Lower lobe of right lung (tissue), 2 donors: ENCODE measurements at regions not wholly inside any gene's neighbourhood (a gene's known extent, or its start where the extent isn't known, plus 50 kb on each side); places are given as distances from the start of the nearest gene placed in this dataset.

Experiments used
- ATAC-seq, 2 donors: fragments of 200-7000 bp; cut with Tn5 transposase; one replicate each; pipeline ENCODE4 v1.9.1; 2020 to 2022; ENCODE audit warnings: mild to moderate bottlenecking in 2 of 2, moderate library complexity in 2 of 2
- DNase-seq: peaks from one replicate; pipeline ENCODE4 v3.0.0-alpha.2; 2020
- H3K27ac ChIP-seq: fragments of 200-600 bp; one replicate; pipeline ENCODE4 v1.8.0; 2022
- H3K27me3 ChIP-seq: fragments of 200-600 bp; one replicate; pipeline ENCODE4 v1.8.0; 2022; ENCODE audit warnings: low read depth
- H3K36me3 ChIP-seq: fragments of 200-600 bp; one replicate; pipeline ENCODE4 v1.8.0; 2022; ENCODE audit warnings: mild to moderate bottlenecking
- H3K4me1 ChIP-seq: fragments of 200-600 bp; one replicate; pipeline ENCODE4 v1.8.0; 2022
- H3K4me3 ChIP-seq: fragments of 200-600 bp; one replicate; pipeline ENCODE4 v1.8.0; 2022; ENCODE audit warnings: mild to moderate bottlenecking
- H3K9me3 ChIP-seq: fragments of 200-600 bp; one replicate; pipeline ENCODE4 v1.8.0; 2022
- CTCF ChIP-seq: fragments of 200-600 bp; IDR thresholded peaks from one replicate; pipeline ENCODE4 v1.8.0; 2022; ENCODE audit warnings: antibody characterized with exemption, mild to moderate bottlenecking
- intact Hi-C: fragments of 100-400 bp; cut with DNase I; formaldehyde crosslinking; loops from one replicate; pipeline ENCODE4 v1.11.0; 2022
- donor health status: DM: no; HTN: yes; CAD: no; lungs with severe emphysema.

- no peak for ATAC-seq
- H3K27ac ChIP-seq = no peak overlapping the region
- peaks cover 13% of the 10 kb centered on the region for H3K9me3 ChIP-seq
Measured at GRCh38 chr13:80668452-80668851, 327.5 kb upstream of the SPRY2 start.

GRCh38 chr13:80666782-80667552, 326.0 kb upstream of the SPRY2 start:
- no peaks in the 10 kb centered on the region for H3K27me3 ChIP-seq
- no peak for ATAC-seq
- H3K4me1 ChIP-seq = no peaks in the 10 kb centered on the region
- H3K36me3 ChIP-seq = no peaks in the 10 kb centered on the region
- intact Hi-C loops = no loop called here
- DNase-seq = no peak
- peaks cover 6% of the 10 kb centered on the region for H3K9me3 ChIP-seq
- TF ChIP-seq CTCF = no peak
- H3K4me3 ChIP-seq = no peak overlapping the region
- H3K27ac ChIP-seq = no peak overlapping the region

More at GRCh38 chr13:80668452-80668851, 327.5 kb upstream of the SPRY2 start:
- H3K4me1 ChIP-seq = no peaks in the 10 kb centered on the region
- H3K27me3 ChIP-seq = no peaks in the 10 kb centered on the region
- no peak for DNase-seq
- no peaks in the 10 kb centered on the region for H3K36me3 ChIP-seq
- H3K4me3 ChIP-seq = no peak overlapping the region
- TF ChIP-seq CTCF = no peak
- intact Hi-C loops = no loop called here

- intact Hi-C loops = no loop called here
- Histone ChIP-seq H3K4me1 (no peaks in the 10 kb centered on the region), H3K27me3 (no peaks in the 10 kb centered on the region), H3K27ac (no peak overlapping the region), H3K4me3 (no peak overlapping the region), H3K9me3 (no peaks in the 10 kb centered on the region), H3K36me3 (no peaks in the 10 kb centered on the region)
- ATAC-seq = no peak
- no peak for TF ChIP-seq CTCF
- DNase-seq = no peak
Measured at GRCh38 chr13:80665792-80666333, 324.9 kb upstream of the SPRY2 start.

GRCh38 chr13:80664950-80665349, 324.0 kb upstream of the SPRY2 start:
- H3K36me3 ChIP-seq = no peaks in the 10 kb centered on the region
- H3K27me3 ChIP-seq = no peaks in the 10 kb centered on the region
- DNase-seq = no peak
- H3K4me1 ChIP-seq = no peaks in the 10 kb centered on the region
- no peak for ATAC-seq
- no peak overlapping the region for H3K4me3 ChIP-seq
- H3K9me3 ChIP-seq = no peaks in the 10 kb centered on the region
- no peak for TF ChIP-seq CTCF
- no peak overlapping the region for H3K27ac ChIP-seq
- intact Hi-C loops = no loop called here

- H3K27ac ChIP-seq = no peak overlapping the region
- no peak for DNase-seq
- TF ChIP-seq CTCF = no peak
- H3K4me1 ChIP-seq = no peaks in the 10 kb centered on the region
- no peak for ATAC-seq
- no peak overlapping the region for H3K4me3 ChIP-seq
- no peaks in the 10 kb centered on the region for H3K27me3 ChIP-seq
- intact Hi-C loops = no loop called here
- H3K36me3 ChIP-seq = no peaks in the 10 kb centered on the region
- H3K9me3 ChIP-seq = no peaks in the 10 kb centered on the region
Measured at GRCh38 chr13:80663788-80664187, 322.9 kb upstream of the SPRY2 start.
